SK-N-SH treated with all-trans-retinoic acid at 6 μM for 48 hours (cell line): ENCODE measurements at regions not wholly inside any gene's neighbourhood (a gene's known extent, or its start where the extent isn't known, plus 50 kb on each side); places are given as distances from the start of the nearest gene placed in this dataset.
"Not testable (repeated sequence)": the region's sequence is repeated elsewhere in the genome, so short reads cannot be mapped to it uniquely, and the experiment has no call there.

ENCODE experiments used
- ATAC-seq: fragments of 200-7000 bp; cut with Tn5 transposase; 3 replicates; pipeline ENCODE4 v1.9.1; 2020; ENCODE audit warnings: mild to moderate bottlenecking, moderate library complexity
- ARNTL ChIP-seq: fragments of 450-650 bp; formaldehyde crosslinking; IDR thresholded peaks from 2 replicates; pipeline ENCODE4 v1.5.0; 2020; ENCODE audit warnings: low read depth, mild to moderate bottlenecking, moderate library complexity, borderline replicate concordance
- BACH2 ChIP-seq: fragments of 250-450 bp; sonication (Bioruptor Pico); IDR thresholded peaks from 2 replicates; pipeline ENCODE4 v1.9.0; 2021; ENCODE audit warnings: mild to moderate bottlenecking, borderline replicate concordance
- CSDC2 ChIP-seq: fragments of 250-450 bp; sonication (Bioruptor Pico); IDR thresholded peaks from 2 replicates; pipeline ENCODE4 v1.5.0; 2020; ENCODE audit warnings: mild to moderate bottlenecking, moderate library complexity
- ESRRG ChIP-seq: fragments of 250-450 bp; sonication (Bioruptor Pico); IDR thresholded peaks from 2 replicates; pipeline ENCODE4 v1.6.1; 2021; ENCODE audit warnings: mild to moderate bottlenecking
- GLIS3 ChIP-seq: fragments of 250-450 bp; sonication (Bioruptor Pico); IDR thresholded peaks from 2 replicates; pipeline ENCODE4 v1.5.0; 2020; ENCODE audit warnings: mild to moderate bottlenecking, moderate library complexity
- ISL1 ChIP-seq: fragments of 250-450 bp; sonication (Bioruptor Pico); IDR thresholded peaks from 2 replicates; pipeline ENCODE4 v2.1.2; 2022; ENCODE audit warnings: mild to moderate bottlenecking, moderate library complexity
- OSR1 ChIP-seq: fragments of 250-450 bp; sonication (Bioruptor Pico); IDR thresholded peaks from 2 replicates; pipeline ENCODE4 v1.8.0; 2022; ENCODE audit warnings: moderate library complexity, mild to moderate bottlenecking, inconsistent platforms
- RARB ChIP-seq: fragments of 250-450 bp; sonication (Bioruptor Pico); IDR thresholded peaks from 2 replicates; pipeline ENCODE4 v1.8.0; 2021; ENCODE audit warnings: mild to moderate bottlenecking, moderate library complexity
- SNAI2 ChIP-seq: fragments of 250-450 bp; sonication (Bioruptor Pico); IDR thresholded peaks from 2 replicates; pipeline ENCODE4 v1.5.0; 2020; ENCODE audit warnings: mild to moderate bottlenecking, moderate library complexity
- TCF4 ChIP-seq: fragments of 250-450 bp; sonication (Bioruptor Pico); IDR thresholded peaks from 2 replicates; pipeline ENCODE4 v1.8.0; 2021; ENCODE audit warnings: mild to moderate bottlenecking, moderate library complexity, borderline replicate concordance
- TOX ChIP-seq: fragments of 250-450 bp; sonication (Bioruptor Pico); IDR thresholded peaks from 2 replicates; pipeline ENCODE4 v1.8.0; 2021; ENCODE audit warnings: mild to moderate bottlenecking, moderate library complexity, borderline replicate concordance
- ZC3H10 ChIP-seq: fragments of 250-450 bp; sonication (Bioruptor Pico); IDR thresholded peaks from 2 replicates; pipeline ENCODE4 v1.5.1; 2021; ENCODE audit warnings: mild to moderate bottlenecking, moderate library complexity
- ZFP3 ChIP-seq: fragments of 250-450 bp; sonication (Bioruptor Pico); IDR thresholded peaks from 2 replicates; pipeline ENCODE4 v1.5.0; 2020; ENCODE audit warnings: mild to moderate bottlenecking, moderate library complexity
- ZFP30 ChIP-seq: fragments of 450-650 bp; formaldehyde crosslinking; IDR thresholded peaks from 2 replicates; pipeline ENCODE4 v1.5.0; 2022; ENCODE audit warnings: mild to moderate bottlenecking, moderate library complexity
- ZNF565 ChIP-seq: fragments of 450-650 bp; formaldehyde crosslinking; conservative IDR thresholded peaks from 2 replicates; pipeline ENCODE4 v1.5.0; 2020; ENCODE audit warnings: low read depth, mild to moderate bottlenecking, moderate library complexity
- ZNF70 ChIP-seq: fragments of 450-650 bp; formaldehyde crosslinking; IDR thresholded peaks from 2 replicates; pipeline ENCODE4 v1.5.0; 2020; ENCODE audit warnings: mild to moderate bottlenecking, moderate library complexity
- ZNF8 ChIP-seq: fragments of 450-650 bp; formaldehyde crosslinking; IDR thresholded peaks from 2 replicates; pipeline ENCODE4 v1.5.0; 2020; ENCODE audit warnings: mild to moderate bottlenecking, moderate library complexity
- TF ChIP-seq, protein P1 (sequence below): fragments of 250-450 bp; sonication (Bioruptor Pico); IDR thresholded peaks from 2 replicates; pipeline ENCODE4 v1.5.0; 2020; ENCODE audit warnings: mild to moderate bottlenecking, moderate library complexity
- TF ChIP-seq, protein P2 (sequence below): fragments of 250-450 bp; sonication (Bioruptor Pico); IDR thresholded peaks from 2 replicates; pipeline ENCODE4 v1.5.1; 2021; ENCODE audit warnings: mild to moderate bottlenecking, moderate library complexity
- TF ChIP-seq, protein P3 (sequence below): fragments of 250-450 bp; sonication (Bioruptor Pico); IDR thresholded peaks from 2 replicates; pipeline ENCODE4 v1.8.0; 2020; ENCODE audit warnings: mild to moderate bottlenecking, moderate library complexity, borderline replicate concordance
- TF ChIP-seq, protein P4 (sequence below): fragments of 250-450 bp; sonication (Bioruptor Pico); IDR thresholded peaks from 2 replicates; pipeline ENCODE4 v1.5.1; 2020; ENCODE audit warnings: low read depth, mild to moderate bottlenecking, moderate library complexity
- TF ChIP-seq, protein P5 (sequence below): fragments of 250-450 bp; sonication (Bioruptor Pico); IDR thresholded peaks from 2 replicates; pipeline ENCODE4 v1.8.0; 2021; ENCODE audit warnings: low read depth, mild to moderate bottlenecking, moderate library complexity, borderline replicate concordance

DNA sequence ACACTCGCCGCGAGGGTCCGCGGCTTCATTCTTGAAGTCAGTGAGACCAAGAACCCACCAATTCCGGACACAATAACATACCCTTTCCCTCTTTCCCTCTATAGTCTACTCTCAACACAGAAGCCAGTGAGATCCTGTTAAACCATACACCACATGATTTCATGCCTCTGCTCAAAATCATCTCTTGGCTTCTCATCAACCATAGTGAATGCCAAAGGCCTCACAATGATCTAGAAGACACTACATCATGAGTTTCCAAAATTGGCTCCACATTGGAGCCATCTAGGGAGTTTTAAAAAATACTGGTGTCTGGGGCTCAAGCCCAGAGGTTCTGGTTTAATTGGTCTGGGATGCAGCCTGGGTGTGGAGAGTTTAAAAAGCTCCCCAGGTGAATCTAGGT, 124.5 kb downstream of the EFNB1 start:
- TF ChIP-seq ARNTL (no peak), ZC3H10 (no peak), SNAI2 (CRISPR knock-in tag) (no peak), TCF4 (no peak), ZNF565 (no peak)
- TF ChIP-seq, protein P1, sequence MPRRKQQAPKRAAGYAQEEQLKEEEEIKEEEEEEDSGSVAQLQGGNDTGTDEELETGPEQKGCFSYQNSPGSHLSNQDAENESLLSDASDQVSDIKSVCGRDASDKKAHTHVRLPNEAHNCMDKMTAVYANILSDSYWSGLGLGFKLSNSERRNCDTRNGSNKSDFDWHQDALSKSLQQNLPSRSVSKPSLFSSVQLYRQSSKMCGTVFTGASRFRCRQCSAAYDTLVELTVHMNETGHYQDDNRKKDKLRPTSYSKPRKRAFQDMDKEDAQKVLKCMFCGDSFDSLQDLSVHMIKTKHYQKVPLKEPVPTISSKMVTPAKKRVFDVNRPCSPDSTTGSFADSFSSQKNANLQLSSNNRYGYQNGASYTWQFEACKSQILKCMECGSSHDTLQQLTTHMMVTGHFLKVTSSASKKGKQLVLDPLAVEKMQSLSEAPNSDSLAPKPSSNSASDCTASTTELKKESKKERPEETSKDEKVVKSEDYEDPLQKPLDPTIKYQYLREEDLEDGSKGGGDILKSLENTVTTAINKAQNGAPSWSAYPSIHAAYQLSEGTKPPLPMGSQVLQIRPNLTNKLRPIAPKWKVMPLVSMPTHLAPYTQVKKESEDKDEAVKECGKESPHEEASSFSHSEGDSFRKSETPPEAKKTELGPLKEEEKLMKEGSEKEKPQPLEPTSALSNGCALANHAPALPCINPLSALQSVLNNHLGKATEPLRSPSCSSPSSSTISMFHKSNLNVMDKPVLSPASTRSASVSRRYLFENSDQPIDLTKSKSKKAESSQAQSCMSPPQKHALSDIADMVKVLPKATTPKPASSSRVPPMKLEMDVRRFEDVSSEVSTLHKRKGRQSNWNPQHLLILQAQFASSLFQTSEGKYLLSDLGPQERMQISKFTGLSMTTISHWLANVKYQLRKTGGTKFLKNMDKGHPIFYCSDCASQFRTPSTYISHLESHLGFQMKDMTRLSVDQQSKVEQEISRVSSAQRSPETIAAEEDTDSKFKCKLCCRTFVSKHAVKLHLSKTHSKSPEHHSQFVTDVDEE (CRISPR knock-in tag): no peak
- TF ChIP-seq, protein P2, sequence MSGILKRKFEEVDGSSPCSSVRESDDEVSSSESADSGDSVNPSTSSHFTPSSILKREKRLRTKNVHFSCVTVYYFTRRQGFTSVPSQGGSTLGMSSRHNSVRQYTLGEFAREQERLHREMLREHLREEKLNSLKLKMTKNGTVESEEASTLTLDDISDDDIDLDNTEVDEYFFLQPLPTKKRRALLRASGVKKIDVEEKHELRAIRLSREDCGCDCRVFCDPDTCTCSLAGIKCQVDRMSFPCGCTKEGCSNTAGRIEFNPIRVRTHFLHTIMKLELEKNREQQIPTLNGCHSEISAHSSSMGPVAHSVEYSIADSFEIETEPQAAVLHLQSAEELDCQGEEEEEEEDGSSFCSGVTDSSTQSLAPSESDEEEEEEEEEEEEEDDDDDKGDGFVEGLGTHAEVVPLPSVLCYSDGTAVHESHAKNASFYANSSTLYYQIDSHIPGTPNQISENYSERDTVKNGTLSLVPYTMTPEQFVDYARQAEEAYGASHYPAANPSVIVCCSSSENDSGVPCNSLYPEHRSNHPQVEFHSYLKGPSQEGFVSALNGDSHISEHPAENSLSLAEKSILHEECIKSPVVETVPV (CRISPR knock-in tag): no peak
- TF ChIP-seq, protein P3, sequence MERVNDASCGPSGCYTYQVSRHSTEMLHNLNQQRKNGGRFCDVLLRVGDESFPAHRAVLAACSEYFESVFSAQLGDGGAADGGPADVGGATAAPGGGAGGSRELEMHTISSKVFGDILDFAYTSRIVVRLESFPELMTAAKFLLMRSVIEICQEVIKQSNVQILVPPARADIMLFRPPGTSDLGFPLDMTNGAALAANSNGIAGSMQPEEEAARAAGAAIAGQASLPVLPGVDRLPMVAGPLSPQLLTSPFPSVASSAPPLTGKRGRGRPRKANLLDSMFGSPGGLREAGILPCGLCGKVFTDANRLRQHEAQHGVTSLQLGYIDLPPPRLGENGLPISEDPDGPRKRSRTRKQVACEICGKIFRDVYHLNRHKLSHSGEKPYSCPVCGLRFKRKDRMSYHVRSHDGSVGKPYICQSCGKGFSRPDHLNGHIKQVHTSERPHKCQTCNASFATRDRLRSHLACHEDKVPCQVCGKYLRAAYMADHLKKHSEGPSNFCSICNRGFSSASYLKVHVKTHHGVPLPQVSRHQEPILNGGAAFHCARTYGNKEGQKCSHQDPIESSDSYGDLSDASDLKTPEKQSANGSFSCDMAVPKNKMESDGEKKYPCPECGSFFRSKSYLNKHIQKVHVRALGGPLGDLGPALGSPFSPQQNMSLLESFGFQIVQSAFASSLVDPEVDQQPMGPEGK (CRISPR knock-in tag): no peak
- ATAC-seq: no peak

DNA sequence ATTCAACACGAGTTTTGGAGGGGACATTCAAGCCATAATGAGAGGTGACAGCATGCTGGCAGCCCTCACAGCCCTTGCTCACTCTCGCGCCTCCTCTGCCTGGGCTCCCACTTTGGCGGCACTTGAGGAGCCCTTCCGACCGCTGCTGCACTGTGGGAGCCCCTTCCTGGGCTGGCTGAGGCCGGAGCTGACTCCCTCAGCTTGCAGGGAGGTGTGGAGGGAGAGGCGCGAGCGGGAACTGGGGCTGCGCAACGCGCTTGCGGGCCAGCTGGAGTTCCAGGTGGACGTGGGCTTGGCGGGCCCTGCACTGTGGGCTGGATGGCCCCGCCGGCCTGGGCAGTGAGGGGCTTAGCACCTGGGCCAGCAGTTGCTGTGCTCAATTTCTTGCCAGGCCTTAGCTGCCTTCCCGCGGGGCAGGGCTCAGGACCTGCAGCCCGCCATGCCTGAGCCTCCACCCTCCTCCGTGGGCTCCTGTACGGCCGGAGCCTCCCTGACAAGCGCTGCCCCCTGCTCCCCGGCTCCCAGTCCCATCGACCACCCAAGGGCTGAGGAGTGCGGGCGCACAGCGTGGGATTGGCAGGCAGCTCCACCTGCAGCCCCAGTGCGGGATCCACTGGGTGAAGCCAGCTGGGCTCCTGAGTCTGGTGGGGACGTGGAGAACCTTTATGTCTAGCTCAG, 123.3 kb downstream of the EFNB1 start:
- ATAC-seq: not testable (repeated sequence)

DNA sequence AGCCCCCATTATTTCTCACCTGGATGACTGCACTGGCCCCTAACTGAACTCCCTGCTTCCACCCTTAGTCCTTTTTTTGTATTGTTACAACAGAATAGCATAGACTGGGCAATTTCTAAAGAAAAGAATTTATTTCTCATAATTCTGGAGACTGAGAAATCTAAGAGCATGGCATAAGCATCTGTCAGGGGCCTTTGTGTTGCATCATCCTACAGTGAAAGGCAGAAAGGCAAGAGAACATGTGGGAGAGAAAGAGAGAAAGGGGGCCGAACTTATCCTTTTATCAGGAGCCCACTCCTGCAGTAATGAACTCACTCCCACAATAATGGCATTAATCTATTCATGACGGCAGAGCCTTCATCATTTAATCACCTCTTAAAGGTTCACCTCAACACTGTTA, 122.1 kb downstream of the EFNB1 start:
- ATAC-seq: no peak
- TF ChIP-seq TCF4 (no peak), ESRRG (CRISPR knock-in tag) (no peak), ZNF70 (CRISPR knock-in tag) (no peak), ZFP3 (CRISPR knock-in tag) (no peak), SNAI2 (CRISPR knock-in tag) (no peak), BACH2 (CRISPR knock-in tag) (no peak), ISL1 (CRISPR knock-in tag) (no peak), ZFP30 (CRISPR knock-in tag) (no peak), ZC3H10 (no peak), ZNF8 (no peak), OSR1 (CRISPR knock-in tag) (no peak), GLIS3 (CRISPR knock-in tag) (no peak), RARB (CRISPR knock-in tag) (no peak), TOX (CRISPR knock-in tag) (no peak), CSDC2 (CRISPR knock-in tag) (no peak), ARNTL (no peak)
- TF ChIP-seq, protein P2 (CRISPR knock-in tag): no peak
- TF ChIP-seq, protein P4, sequence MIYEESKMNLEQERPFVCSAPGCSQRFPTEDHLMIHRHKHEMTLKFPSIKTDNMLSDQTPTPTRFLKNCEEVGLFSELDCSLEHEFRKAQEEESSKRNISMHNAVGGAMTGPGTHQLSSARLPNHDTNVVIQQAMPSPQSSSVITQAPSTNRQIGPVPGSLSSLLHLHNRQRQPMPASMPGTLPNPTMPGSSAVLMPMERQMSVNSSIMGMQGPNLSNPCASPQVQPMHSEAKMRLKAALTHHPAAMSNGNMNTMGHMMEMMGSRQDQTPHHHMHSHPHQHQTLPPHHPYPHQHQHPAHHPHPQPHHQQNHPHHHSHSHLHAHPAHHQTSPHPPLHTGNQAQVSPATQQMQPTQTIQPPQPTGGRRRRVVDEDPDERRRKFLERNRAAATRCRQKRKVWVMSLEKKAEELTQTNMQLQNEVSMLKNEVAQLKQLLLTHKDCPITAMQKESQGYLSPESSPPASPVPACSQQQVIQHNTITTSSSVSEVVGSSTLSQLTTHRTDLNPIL: no peak
- TF ChIP-seq, protein P5, sequence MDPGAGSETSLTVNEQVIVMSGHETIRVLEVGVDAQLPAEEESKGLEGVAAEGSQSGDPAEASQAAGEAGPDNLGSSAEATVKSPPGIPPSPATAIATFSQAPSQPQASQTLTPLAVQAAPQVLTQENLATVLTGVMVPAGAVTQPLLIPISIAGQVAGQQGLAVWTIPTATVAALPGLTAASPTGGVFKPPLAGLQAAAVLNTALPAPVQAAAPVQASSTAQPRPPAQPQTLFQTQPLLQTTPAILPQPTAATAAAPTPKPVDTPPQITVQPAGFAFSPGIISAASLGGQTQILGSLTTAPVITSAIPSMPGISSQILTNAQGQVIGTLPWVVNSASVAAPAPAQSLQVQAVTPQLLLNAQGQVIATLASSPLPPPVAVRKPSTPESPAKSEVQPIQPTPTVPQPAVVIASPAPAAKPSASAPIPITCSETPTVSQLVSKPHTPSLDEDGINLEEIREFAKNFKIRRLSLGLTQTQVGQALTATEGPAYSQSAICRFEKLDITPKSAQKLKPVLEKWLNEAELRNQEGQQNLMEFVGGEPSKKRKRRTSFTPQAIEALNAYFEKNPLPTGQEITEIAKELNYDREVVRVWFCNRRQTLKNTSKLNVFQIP (CRISPR knock-in tag): no peak
